GM20000 (cell line): ENCODE measurements at regions not wholly inside any gene's neighbourhood (a gene's known extent, or its start where the extent isn't known, plus 50 kb on each side); places are given as distances from the start of the nearest gene placed in this dataset.
"Not testable (repeated sequence)": the region's sequence is repeated elsewhere in the genome, so short reads cannot be mapped to it uniquely, and the experiment has no call there.

Source experiments
- DNase-seq: peaks from one replicate; pipeline ENCODE4 v3.0.0; 2012; ENCODE audit warnings: low spot score
- TF ChIP-seq, protein P1 (sequence below): IDR thresholded peaks from 2 replicates; pipeline ENCODE4 v1.5.1; 2012; ENCODE audit warnings: mild to moderate bottlenecking, control low read depth; ENCODE audit errors: extremely low read depth, missing control alignments

DNA sequence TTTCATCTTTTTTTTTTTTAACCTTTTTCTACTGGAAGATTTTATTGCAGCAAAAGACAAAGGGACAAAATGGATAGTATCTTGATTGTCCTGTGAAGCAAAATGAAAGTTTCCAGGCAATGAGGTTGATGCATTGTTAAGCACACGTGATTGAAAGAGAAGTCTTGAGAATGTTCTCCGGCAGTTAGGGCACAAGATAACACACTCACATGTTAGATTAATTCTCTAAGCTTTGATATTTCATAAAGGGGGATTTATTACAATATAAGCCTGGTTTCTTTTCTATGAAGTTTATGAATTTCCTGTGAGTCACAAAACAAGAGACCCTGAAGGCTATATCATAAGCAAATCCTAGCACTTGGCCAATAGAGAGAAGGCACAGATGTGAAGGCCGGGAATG, 93.4 kb upstream of the ARMC3 start:
- TF ChIP-seq, protein P1, sequence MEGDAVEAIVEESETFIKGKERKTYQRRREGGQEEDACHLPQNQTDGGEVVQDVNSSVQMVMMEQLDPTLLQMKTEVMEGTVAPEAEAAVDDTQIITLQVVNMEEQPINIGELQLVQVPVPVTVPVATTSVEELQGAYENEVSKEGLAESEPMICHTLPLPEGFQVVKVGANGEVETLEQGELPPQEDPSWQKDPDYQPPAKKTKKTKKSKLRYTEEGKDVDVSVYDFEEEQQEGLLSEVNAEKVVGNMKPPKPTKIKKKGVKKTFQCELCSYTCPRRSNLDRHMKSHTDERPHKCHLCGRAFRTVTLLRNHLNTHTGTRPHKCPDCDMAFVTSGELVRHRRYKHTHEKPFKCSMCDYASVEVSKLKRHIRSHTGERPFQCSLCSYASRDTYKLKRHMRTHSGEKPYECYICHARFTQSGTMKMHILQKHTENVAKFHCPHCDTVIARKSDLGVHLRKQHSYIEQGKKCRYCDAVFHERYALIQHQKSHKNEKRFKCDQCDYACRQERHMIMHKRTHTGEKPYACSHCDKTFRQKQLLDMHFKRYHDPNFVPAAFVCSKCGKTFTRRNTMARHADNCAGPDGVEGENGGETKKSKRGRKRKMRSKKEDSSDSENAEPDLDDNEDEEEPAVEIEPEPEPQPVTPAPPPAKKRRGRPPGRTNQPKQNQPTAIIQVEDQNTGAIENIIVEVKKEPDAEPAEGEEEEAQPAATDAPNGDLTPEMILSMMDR: no peak
- DNase-seq: no peak

DNA sequence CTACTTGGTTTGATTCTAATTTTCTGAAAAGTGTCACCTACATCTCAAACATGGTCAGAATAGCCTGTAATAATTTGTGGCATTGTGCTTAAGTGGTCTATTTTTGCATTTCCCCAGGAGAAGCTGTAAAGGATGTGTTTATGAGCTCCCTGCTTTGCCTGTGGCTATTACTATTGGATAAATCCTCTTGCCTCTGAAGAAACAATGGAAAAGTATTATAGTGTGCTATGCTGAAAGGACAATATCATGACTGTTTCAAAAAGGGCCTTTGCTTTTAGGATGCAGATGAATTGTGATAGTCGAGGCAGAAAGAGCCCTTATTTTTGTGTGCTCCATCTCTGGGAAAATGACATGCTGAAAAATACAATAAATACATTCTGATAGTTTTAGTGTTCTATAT, 94.1 kb upstream of the ARMC3 start:
- TF ChIP-seq, protein P1: no peak
- DNase-seq: no peak

DNA sequence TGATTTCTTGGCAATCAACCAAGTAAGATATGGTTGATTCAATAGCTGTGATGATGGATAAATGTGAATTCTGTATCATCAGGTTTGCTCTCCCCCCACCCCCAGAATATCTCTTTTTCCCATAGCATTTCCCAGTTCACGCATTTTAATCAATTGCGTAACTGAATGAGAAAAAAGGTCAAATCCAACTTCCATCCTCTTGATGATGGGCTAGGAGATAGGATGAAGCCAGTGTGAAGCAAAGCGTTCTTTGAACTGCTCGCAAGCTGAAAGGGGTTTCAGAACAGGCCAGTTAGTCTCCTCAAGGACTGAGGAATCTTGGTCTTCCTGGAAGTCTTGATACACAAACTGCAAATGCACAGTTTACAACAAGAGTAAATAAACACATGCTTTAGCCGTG, 94.5 kb upstream of the ARMC3 start:
- no peak for DNase-seq
- TF ChIP-seq, protein P1: no peak

DNA sequence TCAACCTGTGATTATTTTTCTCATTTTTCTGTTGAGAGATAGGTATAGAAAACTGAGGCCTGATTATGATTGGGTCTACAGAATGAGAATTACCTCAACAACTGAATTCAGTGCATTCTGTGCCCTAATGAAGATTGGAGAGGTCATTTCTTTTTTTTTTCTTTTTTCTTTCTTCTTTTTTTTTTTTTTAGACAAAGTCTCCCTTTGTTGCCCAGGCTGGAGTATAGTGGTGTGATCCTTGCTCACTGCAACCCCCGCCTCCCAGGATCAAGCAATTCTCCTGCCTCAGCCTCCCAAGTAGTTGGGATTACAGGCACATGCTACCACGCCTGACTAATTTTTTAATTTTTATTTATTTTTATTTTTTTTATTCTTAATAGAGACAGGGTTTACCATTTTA, 95.0 kb upstream of the ARMC3 start:
- no peak for DNase-seq
- TF ChIP-seq, protein P1: no peak

DNA sequence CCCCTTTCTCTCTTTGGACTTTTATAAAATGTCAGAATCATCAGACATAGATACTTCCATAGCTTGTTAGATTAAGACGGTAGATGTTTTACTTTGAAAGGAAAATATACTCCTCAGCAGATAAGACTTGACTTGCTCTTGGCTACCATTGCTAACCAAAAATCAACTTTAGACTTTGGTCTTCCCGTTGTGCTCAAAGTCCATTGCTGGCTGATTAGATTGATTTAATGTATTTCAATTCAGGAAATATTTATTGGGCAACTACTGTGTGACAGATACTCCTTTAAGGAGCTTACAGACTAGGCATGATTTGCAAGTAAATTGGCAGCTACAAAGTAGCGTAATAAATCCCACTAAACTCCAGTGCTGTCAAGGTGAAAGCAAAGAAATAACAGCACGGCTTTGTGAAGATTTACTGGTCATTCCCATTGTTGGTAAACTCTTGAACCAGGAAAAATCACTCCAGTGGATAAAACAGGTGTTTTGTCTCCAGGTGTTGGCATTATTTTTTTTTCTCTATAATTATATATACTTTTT, 95.7 kb upstream of the ARMC3 start:
- TF ChIP-seq, protein P1: no peak
- DNase-seq: no peak

DNA sequence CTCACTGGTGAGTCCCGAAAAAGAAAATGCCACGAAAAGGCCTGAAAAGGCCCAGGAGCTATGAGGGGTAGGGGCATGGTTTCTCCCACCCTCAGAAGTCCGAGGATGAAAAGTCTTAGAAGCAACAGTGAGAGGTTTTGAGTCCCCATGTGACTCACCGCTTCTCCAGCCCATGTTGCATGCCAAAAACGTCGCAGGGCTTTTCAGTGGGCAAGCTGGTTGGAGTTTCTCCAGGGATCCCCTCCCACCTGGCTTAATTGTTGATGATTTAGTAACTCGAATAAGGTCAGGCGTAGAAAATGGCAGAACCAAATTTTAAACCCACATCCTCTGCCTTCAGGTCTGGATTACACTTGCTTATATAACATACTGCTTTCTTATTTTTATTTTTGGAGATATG, 96.3 kb upstream of the ARMC3 start:
- no peak for DNase-seq
- TF ChIP-seq, protein P1: no peak

DNA sequence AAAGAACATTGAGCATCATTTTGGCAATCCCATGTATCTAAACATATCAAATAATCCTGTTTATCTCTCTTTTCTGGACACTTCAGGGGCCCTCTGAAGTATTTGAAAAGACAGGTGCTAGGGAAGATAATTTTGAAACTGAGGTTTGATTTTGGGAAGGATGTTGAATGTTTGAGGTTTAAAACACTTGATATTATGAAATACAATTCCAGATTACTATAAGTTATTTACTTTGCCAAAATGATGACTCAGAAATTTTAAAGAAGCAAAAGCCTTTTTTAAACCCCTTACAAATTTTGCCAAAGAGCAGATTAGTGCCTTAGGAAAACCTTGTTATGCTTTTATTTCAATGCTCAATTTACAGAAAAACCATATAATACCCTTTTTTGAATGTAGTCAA, 99.1 kb upstream of the ARMC3 start:
- not testable (repeated sequence) for DNase-seq

DNA sequence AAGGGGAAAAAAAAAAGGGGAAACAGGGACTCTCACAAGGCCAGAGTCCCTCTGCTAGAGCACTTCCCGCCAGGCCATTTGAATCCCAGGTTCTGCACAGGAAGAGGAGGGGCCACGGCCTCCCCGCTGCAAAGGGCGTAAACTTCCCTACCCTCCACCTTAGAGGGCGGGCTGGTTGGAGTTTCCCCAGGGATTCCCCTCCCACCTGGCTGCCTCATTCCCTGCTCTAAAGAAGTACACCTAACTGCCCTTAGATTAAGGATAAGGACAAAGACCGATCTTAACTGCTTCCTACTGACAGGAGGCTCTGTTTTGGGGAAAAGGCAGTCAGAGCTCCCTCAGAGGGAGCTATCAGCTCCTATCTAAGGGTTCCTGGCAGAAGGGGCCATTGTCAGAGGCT, 102.0 kb upstream of the ARMC3 start:
- TF ChIP-seq, protein P1: no peak
- DNase-seq: no peak
